NCI-H1105 (cell line): ENCODE measurements at regions not wholly inside any gene's neighbourhood (a gene's known extent, or its start where the extent isn't known, plus 50 kb on each side); places are given as distances from the start of the nearest gene placed in this dataset.
"Not testable (repeated sequence)": the region's sequence is repeated elsewhere in the genome, so short reads cannot be mapped to it uniquely, and the experiment has no call there.

Source experiments
- DNase-seq: peaks from one replicate; lab custom pipeline; 2025; lab: John Stamatoyannopoulos, UW

GRCh38 chr5:19064094-19064493 lies 923.9 kb downstream of the CDH18 start:
- no peak for DNase-seq

- no peak for DNase-seq
These were observed 920.3 kb downstream of the CDH18 start for GRCh38 chr5:19067741-19068140.

GRCh38 chr5:19098434-19098833 lies 889.6 kb downstream of the CDH18 start:
- DNase-seq = no peak

- DNase-seq = no peak
These were observed 888.8 kb downstream of the CDH18 start for GRCh38 chr5:19099195-19099594.

- no peak for DNase-seq
These were observed 883.1 kb downstream of the CDH18 start for GRCh38 chr5:19104948-19105347.

GRCh38 chr5:19122923-19123322 lies 865.1 kb downstream of the CDH18 start:
- DNase-seq = no peak

GRCh38 chr5:19125956-19126713 lies 861.9 kb downstream of the CDH18 start:
- no peak for DNase-seq

- DNase-seq = no peak
These were observed 847.7 kb downstream of the CDH18 start for GRCh38 chr5:19140276-19140675.

- not testable (repeated sequence) for DNase-seq
These were observed 846.0 kb downstream of the CDH18 start for GRCh38 chr5:19141937-19142524.

GRCh38 chr5:19142713-19143414 lies 845.1 kb downstream of the CDH18 start:
- not testable (repeated sequence) for DNase-seq

- DNase-seq = no peak
These were observed 844.1 kb downstream of the CDH18 start for GRCh38 chr5:19143935-19144334.

- DNase-seq = no peak
These were observed 818.6 kb downstream of the CDH18 start for GRCh38 chr5:19169426-19169825.

GRCh38 chr5:19172926-19173470 lies 815.0 kb downstream of the CDH18 start:
- no peak for DNase-seq

GRCh38 chr5:19175776-19176570 lies 812.0 kb downstream of the CDH18 start:
- no peak for DNase-seq

- no peak for DNase-seq
These were observed 808.4 kb downstream of the CDH18 start for GRCh38 chr5:19179571-19179970.

GRCh38 chr5:19189176-19189575 lies 798.8 kb downstream of the CDH18 start:
- DNase-seq = no peak

- DNase-seq = no peak
These were observed 794.4 kb downstream of the CDH18 start for GRCh38 chr5:19193631-19194030.

- no peak for DNase-seq
These were observed 791.4 kb downstream of the CDH18 start for GRCh38 chr5:19196631-19197030.

GRCh38 chr5:19200251-19200650 lies 787.7 kb downstream of the CDH18 start:
- DNase-seq = no peak

GRCh38 chr5:19208397-19208796 lies 779.6 kb downstream of the CDH18 start:
- DNase-seq = no peak

GRCh38 chr5:19210886-19211285 lies 777.1 kb downstream of the CDH18 start:
- no peak for DNase-seq
